Dedifferentiated amniotic fluid mesenchymal stem cell (primary cell): ENCODE measurements at regions not wholly inside any gene's neighbourhood (a gene's known extent, or its start where the extent isn't known, plus 50 kb on each side); places are given as distances from the start of the nearest gene placed in this dataset.
"Not testable (repeated sequence)": the region's sequence is repeated elsewhere in the genome, so short reads cannot be mapped to it uniquely, and the experiment has no call there.

Experiments
- DNase-seq: peaks from one replicate; pipeline ENCODE4 v3.0.0-alpha.2; 2016; ENCODE audit errors: extremely low spot score

GRCh38 chr5:102664616-102665335, 90.3 kb upstream of the PAM start:
- DNase-seq, result no peak

- DNase-seq, result no peak
Observed at GRCh38 chr5:102666164-102666946, 88.8 kb upstream of the PAM start.

- no peak for DNase-seq
Observed at GRCh38 chr5:102668220-102668932, 86.7 kb upstream of the PAM start.

- DNase-seq, result no peak
Observed at GRCh38 chr5:102670224-102670836, 84.8 kb upstream of the PAM start.

GRCh38 chr5:102671033-102671734, 83.9 kb upstream of the PAM start:
- DNase-seq, result not testable (repeated sequence)

- DNase-seq, result peak; percentile 56
Observed at GRCh38 chr5:102678267-102679058, 76.6 kb upstream of the PAM start.

GRCh38 chr5:102681403-102681983, 73.6 kb upstream of the PAM start:
- DNase-seq, result peak; percentile 74

GRCh38 chr5:102682101-102682647, 72.9 kb upstream of the PAM start:
- no peak for DNase-seq

GRCh38 chr5:102688076-102688475, 67.0 kb upstream of the PAM start:
- DNase-seq, result not testable (repeated sequence)

GRCh38 chr5:102688581-102689342, 66.3 kb upstream of the PAM start:
- DNase-seq, result not testable (repeated sequence)

- no peak for DNase-seq
Observed at GRCh38 chr5:102690910-102691309, 64.2 kb upstream of the PAM start.

GRCh38 chr5:102691434-102691833, 63.7 kb upstream of the PAM start:
- DNase-seq, result no peak

- no peak for DNase-seq
Observed at GRCh38 chr5:102700120-102700831, 54.8 kb upstream of the PAM start.

- DNase-seq, result no peak
Observed at GRCh38 chr5:102700916-102701315, 54.2 kb upstream of the PAM start.

- DNase-seq, result no peak
Observed at GRCh38 chr5:102701748-102702147, 53.4 kb upstream of the PAM start.
